ENCODE measurements at regions not wholly inside any gene's neighbourhood (a gene's known extent, or its start where the extent isn't known, plus 50 kb on each side); places are given as distances from the start of the nearest gene placed in this dataset.
"Not testable (repeated sequence)": the region's sequence is repeated elsewhere in the genome, so short reads cannot be mapped to it uniquely, and the experiment has no call there.

DNA sequence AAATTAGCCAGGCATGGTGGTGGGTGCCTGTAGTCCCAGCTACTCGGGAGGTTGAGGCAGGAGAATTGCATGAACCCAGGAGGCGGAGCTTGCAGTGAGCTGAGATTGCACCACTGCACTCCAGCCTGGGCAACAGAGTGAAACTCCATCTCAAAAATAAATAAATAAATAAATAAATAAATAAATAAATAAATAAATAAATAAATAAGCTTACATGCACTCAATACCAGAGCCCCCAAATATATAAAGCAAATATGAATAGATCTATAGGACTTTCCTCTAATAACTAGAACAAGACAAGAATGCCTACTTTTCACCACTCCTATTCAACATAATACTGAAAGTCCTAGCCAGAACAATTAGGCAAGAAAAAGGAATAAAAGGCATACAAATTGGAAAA, 147.5 kb upstream of the SOX6 start:
- not testable (repeated sequence) for TF ChIP-seq ARHGAP35 (CRISPR knock-in tag; IDR thresholded peaks at IDR 0.05; ENCODE audit: borderline replicate concordance); ZNF563 (CRISPR knock-in tag; IDR thresholded peaks at IDR 0.05); KLF6 (CRISPR knock-in tag; IDR thresholded peaks at IDR 0.05); EZH2 (conservative IDR thresholded peaks at IDR 0.05; ENCODE audit: low read depth, low read length); ZNF124 (CRISPR knock-in tag; IDR thresholded peaks at IDR 0.05); ZNF546 (CRISPR knock-in tag; conservative IDR thresholded peaks at IDR 0.05); CHCHD3 (CRISPR knock-in tag; IDR thresholded peaks at IDR 0.05); ZNF501 (CRISPR knock-in tag; IDR thresholded peaks at IDR 0.05); GABPA (IDR thresholded peaks at IDR 0.05; ENCODE audit: low read depth, low read length); GABPA (CRISPR knock-in tag; IDR thresholded peaks at IDR 0.05; ENCODE audit: low read depth); FOXJ3 (CRISPR knock-in tag; IDR thresholded peaks at IDR 0.05; ENCODE audit: borderline replicate concordance); SALL2 (CRISPR knock-in tag; IDR thresholded peaks at IDR 0.05); FIP1L1 (IDR thresholded peaks at IDR 0.05; ENCODE audit: borderline replicate concordance, insufficient read depth, low read depth, low read length)
- TF ChIP-seq, protein P1, sequence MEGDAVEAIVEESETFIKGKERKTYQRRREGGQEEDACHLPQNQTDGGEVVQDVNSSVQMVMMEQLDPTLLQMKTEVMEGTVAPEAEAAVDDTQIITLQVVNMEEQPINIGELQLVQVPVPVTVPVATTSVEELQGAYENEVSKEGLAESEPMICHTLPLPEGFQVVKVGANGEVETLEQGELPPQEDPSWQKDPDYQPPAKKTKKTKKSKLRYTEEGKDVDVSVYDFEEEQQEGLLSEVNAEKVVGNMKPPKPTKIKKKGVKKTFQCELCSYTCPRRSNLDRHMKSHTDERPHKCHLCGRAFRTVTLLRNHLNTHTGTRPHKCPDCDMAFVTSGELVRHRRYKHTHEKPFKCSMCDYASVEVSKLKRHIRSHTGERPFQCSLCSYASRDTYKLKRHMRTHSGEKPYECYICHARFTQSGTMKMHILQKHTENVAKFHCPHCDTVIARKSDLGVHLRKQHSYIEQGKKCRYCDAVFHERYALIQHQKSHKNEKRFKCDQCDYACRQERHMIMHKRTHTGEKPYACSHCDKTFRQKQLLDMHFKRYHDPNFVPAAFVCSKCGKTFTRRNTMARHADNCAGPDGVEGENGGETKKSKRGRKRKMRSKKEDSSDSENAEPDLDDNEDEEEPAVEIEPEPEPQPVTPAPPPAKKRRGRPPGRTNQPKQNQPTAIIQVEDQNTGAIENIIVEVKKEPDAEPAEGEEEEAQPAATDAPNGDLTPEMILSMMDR (CRISPR knock-in tag; IDR thresholded peaks at IDR 0.05): not testable (repeated sequence)
